ENCODE measurements at regions not wholly inside any gene's neighbourhood (a gene's known extent, or its start where the extent isn't known, plus 50 kb on each side); places are given as distances from the start of the nearest gene placed in this dataset.

- no peak for DNase-seq (ENCODE audit: low spot score)
These were observed 246.9 kb upstream of the LRRC7 start for GRCh38 chr1:69320757-69321211.

- no peak for DNase-seq (ENCODE audit: low spot score)
These were observed 246.4 kb upstream of the LRRC7 start for GRCh38 chr1:69321311-69321710.

GRCh38 chr1:69328186-69328585, 239.5 kb upstream of the LRRC7 start:
- no peak for DNase-seq (ENCODE audit: low spot score)

- DNase-seq (ENCODE audit: low spot score), result no peak
These were observed 204.5 kb upstream of the LRRC7 start for GRCh38 chr1:69363236-69363635.

GRCh38 chr1:69373520-69373919, 194.2 kb upstream of the LRRC7 start:
- DNase-seq (ENCODE audit: low spot score), result no peak

GRCh38 chr1:69376408-69376807, 191.3 kb upstream of the LRRC7 start:
- no peak for DNase-seq (ENCODE audit: low spot score)

- DNase-seq (ENCODE audit: low spot score), result no peak
These were observed 190.2 kb upstream of the LRRC7 start for GRCh38 chr1:69377507-69377906.

GRCh38 chr1:69388044-69388443, 179.7 kb upstream of the LRRC7 start:
- no peak for DNase-seq (ENCODE audit: low spot score)

GRCh38 chr1:69400128-69400527, 167.6 kb upstream of the LRRC7 start:
- DNase-seq (ENCODE audit: low spot score), result no peak

- DNase-seq (ENCODE audit: low spot score), result no peak
These were observed 165.8 kb upstream of the LRRC7 start for GRCh38 chr1:69401879-69402278.

GRCh38 chr1:69403756-69404320, 163.9 kb upstream of the LRRC7 start:
- peak; percentile 3 for DNase-seq (ENCODE audit: low spot score)

GRCh38 chr1:69404486-69404885, 163.2 kb upstream of the LRRC7 start:
- no peak for DNase-seq (ENCODE audit: low spot score)

- no peak for DNase-seq (ENCODE audit: low spot score)
These were observed 161.5 kb upstream of the LRRC7 start for GRCh38 chr1:69406244-69406643.

GRCh38 chr1:69409731-69410456, 157.8 kb upstream of the LRRC7 start:
- no peak for DNase-seq (ENCODE audit: low spot score)

GRCh38 chr1:69410457-69410850, 157.3 kb upstream of the LRRC7 start:
- DNase-seq (ENCODE audit: low spot score), result no peak

GRCh38 chr1:69410893-69411292, 156.8 kb upstream of the LRRC7 start:
- no peak for DNase-seq (ENCODE audit: low spot score)

- DNase-seq (ENCODE audit: low spot score), result no peak
These were observed 156.1 kb upstream of the LRRC7 start for GRCh38 chr1:69411617-69412016.

- no peak for DNase-seq (ENCODE audit: low spot score)
These were observed 154.6 kb upstream of the LRRC7 start for GRCh38 chr1:69413129-69413528.

GRCh38 chr1:69414574-69414973, 153.1 kb upstream of the LRRC7 start:
- DNase-seq (ENCODE audit: low spot score), result no peak

- DNase-seq (ENCODE audit: low spot score), result no peak
These were observed 146.4 kb upstream of the LRRC7 start for GRCh38 chr1:69421286-69421685.

- DNase-seq (ENCODE audit: low spot score), result no peak
These were observed 141.9 kb upstream of the LRRC7 start for GRCh38 chr1:69425871-69426270.

GRCh38 chr1:69426401-69426800, 141.3 kb upstream of the LRRC7 start:
- DNase-seq (ENCODE audit: low spot score), result no peak

GRCh38 chr1:69433073-69433472, 134.6 kb upstream of the LRRC7 start:
- DNase-seq (ENCODE audit: low spot score), result no peak

GRCh38 chr1:69436151-69436550, 131.6 kb upstream of the LRRC7 start:
- DNase-seq (ENCODE audit: low spot score), result no peak

All from kidney tubule cell (primary cell).